Left ventricle myocardium inferior (tissue), 1 donor: ENCODE measurements at regions not wholly inside any gene's neighbourhood (a gene's known extent, or its start where the extent isn't known, plus 50 kb on each side); places are given as distances from the start of the nearest gene placed in this dataset.

Experiments used
- DNase-seq: peaks from one replicate; pipeline ENCODE4 v3.0.0-alpha.2; 2020
- H3K27ac ChIP-seq: fragments of 200-600 bp; replicated peaks from 2 replicates; pipeline ENCODE4 v1.8.0; 2021
- H3K27me3 ChIP-seq: fragments of 200-600 bp; 2 replicates; pipeline ENCODE4 v1.8.0; 2021; ENCODE audit warnings: low read depth
- H3K36me3 ChIP-seq: fragments of 200-600 bp; 2 replicates; pipeline ENCODE4 v1.8.0; 2021
- H3K4me1 ChIP-seq: fragments of 200-600 bp; 2 replicates; pipeline ENCODE4 v1.8.0; 2021
- H3K4me3 ChIP-seq: fragments of 200-600 bp; 2 replicates; pipeline ENCODE4 v1.8.0; 2021; ENCODE audit warnings: mild to moderate bottlenecking, moderate library complexity
- H3K9me3 ChIP-seq: fragments of 200-600 bp; replicated peaks from 2 replicates; pipeline ENCODE4 v1.8.0; 2021
- intact Hi-C: fragments of 100-400 bp; cut with micrococcal nuclease; formaldehyde crosslinking; loops from one replicate; pipeline ENCODE4 v1.11.0; 2022
- TF ChIP-seq, protein P1 (sequence below): fragments of 200-600 bp; IDR thresholded peaks from 2 replicates; pipeline ENCODE4 v1.8.0; 2021; ENCODE audit warnings: antibody characterized with exemption, mild to moderate bottlenecking, borderline replicate concordance
- donor health status: DM: no; HTN: yes; CAD: no; lungs with severe emphysema.

DNA sequence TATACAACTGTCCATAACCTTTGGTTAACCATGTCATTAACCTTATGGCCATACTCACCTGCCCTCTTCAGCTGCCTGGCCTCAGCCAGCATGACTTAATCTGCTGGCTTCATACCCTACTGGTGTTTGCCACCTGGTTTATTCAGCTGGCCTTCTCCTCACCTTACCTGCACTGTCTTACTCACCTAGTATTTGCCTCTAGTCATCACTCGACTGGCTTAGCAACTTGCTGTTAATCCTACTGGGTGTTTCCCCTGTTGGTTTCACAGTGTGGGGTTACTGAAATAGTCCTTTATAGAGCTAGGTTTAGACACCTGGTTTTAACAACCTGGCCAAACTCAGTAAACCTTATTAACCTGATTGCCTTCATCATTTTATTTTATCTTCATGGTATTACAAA lies 96.4 kb downstream of the IL12A start:
- TF ChIP-seq, protein P1, sequence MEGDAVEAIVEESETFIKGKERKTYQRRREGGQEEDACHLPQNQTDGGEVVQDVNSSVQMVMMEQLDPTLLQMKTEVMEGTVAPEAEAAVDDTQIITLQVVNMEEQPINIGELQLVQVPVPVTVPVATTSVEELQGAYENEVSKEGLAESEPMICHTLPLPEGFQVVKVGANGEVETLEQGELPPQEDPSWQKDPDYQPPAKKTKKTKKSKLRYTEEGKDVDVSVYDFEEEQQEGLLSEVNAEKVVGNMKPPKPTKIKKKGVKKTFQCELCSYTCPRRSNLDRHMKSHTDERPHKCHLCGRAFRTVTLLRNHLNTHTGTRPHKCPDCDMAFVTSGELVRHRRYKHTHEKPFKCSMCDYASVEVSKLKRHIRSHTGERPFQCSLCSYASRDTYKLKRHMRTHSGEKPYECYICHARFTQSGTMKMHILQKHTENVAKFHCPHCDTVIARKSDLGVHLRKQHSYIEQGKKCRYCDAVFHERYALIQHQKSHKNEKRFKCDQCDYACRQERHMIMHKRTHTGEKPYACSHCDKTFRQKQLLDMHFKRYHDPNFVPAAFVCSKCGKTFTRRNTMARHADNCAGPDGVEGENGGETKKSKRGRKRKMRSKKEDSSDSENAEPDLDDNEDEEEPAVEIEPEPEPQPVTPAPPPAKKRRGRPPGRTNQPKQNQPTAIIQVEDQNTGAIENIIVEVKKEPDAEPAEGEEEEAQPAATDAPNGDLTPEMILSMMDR: no peak
- Histone ChIP-seq H3K9me3 (no peaks in the 10 kb centered on the region), H3K4me1 (no peaks in the 10 kb centered on the region), H3K36me3 (no peaks in the 10 kb centered on the region), H3K27me3 (no peaks in the 10 kb centered on the region), H3K27ac (no peak overlapping the region), H3K4me3 (no peak overlapping the region)
- intact Hi-C loops: no loop called here
- DNase-seq: no peak

DNA sequence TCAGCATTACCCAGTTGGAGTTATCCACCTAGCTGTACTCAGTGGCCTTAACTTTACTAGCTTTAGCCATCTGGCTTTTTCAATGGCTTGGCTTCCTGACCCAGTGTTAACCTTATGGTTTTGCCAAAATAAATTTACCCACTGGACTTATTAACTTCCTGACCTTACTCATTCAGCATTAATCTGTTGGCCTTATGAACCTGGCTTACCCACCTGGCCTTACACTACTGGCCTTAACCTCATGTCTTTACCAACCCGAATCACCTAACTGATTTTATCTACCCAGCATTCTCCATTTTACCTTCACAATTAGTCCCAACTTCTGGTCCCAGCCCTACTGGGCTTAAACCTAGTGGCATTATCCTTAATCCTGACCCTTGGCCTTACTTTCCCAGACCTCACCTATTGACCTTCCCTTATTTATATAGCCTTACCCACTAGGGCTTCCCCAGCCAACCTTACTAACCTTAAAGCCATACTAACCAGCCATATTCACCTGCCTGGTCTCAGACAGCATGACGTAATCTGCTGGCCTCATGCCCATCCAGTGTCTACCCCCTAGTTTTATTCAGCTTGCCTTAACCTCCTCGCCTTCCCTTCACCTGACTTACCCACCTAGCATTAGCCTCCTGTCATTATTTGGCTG lies 100.0 kb downstream of the IL12A start:
- Histone ChIP-seq H3K9me3 (no peaks in the 10 kb centered on the region), H3K4me3 (no peak overlapping the region), H3K27me3 (no peaks in the 10 kb centered on the region), H3K27ac (no peak overlapping the region), H3K4me1 (no peaks in the 10 kb centered on the region), H3K36me3 (no peaks in the 10 kb centered on the region)
- intact Hi-C loops: no loop called here
- TF ChIP-seq, protein P1: no peak
- DNase-seq: no peak

DNA sequence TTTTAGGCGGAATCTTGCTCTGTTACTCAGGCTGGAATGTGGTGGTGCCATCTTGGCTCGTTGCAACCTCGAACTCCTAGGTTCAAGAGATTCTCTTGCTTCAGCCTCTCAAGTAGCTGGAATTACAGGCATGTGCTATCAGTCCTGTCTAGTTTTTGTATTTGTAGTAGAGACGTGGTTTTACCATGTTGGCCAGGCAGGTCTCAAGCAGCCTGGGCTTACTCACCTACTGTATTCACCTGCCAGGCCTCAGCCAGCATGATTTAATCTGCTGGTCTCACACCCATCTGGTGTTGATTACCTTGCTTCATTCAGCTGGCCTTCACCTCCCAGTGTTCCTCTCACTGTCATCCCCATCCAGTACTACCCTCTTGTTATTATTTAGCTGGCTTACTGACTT lies 102.0 kb downstream of the IL12A start:
- Histone ChIP-seq H3K27ac (no peak overlapping the region), H3K4me3 (no peak overlapping the region), H3K9me3 (no peaks in the 10 kb centered on the region), H3K4me1 (no peaks in the 10 kb centered on the region), H3K27me3 (no peaks in the 10 kb centered on the region), H3K36me3 (no peaks in the 10 kb centered on the region)
- DNase-seq: no peak
- intact Hi-C loops: no loop called here
- TF ChIP-seq, protein P1: no peak

- Histone ChIP-seq H3K36me3 (no peaks in the 10 kb centered on the region), H3K27ac (no peak overlapping the region), H3K4me3 (no peak overlapping the region), H3K4me1 (no peaks in the 10 kb centered on the region), H3K27me3 (no peaks in the 10 kb centered on the region), H3K9me3 (no peaks in the 10 kb centered on the region)
- no peak for DNase-seq
- TF ChIP-seq, protein P1: no peak
- intact Hi-C loops: no loop called here
Observed at GRCh38 chr3:160091441-160091840, 102.8 kb downstream of the IL12A start.

DNA sequence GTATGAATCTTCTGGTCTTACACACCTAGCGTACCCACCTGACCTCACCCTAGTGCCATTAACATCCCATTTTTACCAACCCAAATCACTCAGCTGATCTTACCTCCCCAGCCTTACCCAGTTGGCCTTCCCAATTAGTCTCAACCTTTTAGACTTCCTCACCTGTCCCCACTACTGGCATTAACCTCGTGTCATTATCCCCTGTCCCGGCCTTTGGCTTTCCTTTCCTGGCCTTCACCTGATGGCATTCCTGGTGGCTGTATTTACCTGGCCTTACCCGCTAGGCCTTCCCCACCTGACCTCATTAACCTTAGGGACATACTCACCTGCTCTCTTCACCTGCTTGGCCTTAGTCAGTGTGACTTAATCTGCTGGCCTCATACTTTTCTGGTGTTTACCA lies 104.1 kb downstream of the IL12A start:
- Histone ChIP-seq H3K4me3 (no peak overlapping the region), H3K9me3 (no peaks in the 10 kb centered on the region), H3K27me3 (no peaks in the 10 kb centered on the region), H3K36me3 (no peaks in the 10 kb centered on the region), H3K4me1 (no peaks in the 10 kb centered on the region), H3K27ac (no peak overlapping the region)
- DNase-seq: no peak
- intact Hi-C loops: no loop called here
- TF ChIP-seq, protein P1: no peak
